ENCODE measurements at regions not wholly inside any gene's neighbourhood (a gene's known extent, or its start where the extent isn't known, plus 50 kb on each side); places are given as distances from the start of the nearest gene placed in this dataset.
"Not testable (repeated sequence)": the region's sequence is repeated elsewhere in the genome, so short reads cannot be mapped to it uniquely, and the experiment has no call there.

GRCh38 chrX:12058087-12058486 lies 80.2 kb upstream of the FRMPD4 start:
- Histone ChIP-seq H3K36me3 (ENCODE audit: control insufficient read depth, insufficient read depth, low read length, severe bottlenecking) (no peaks in the 10 kb centered on the region), H3K9ac (ENCODE audit: low read length) (no peak overlapping the region), H3K4me3 (ENCODE audit: low read length) (no peak overlapping the region), H3K9me3 (ENCODE audit: control insufficient read depth, low read length) (no peaks in the 10 kb centered on the region), H3K4me1 (ENCODE audit: control insufficient read depth, insufficient read depth, low read length) (no peaks in the 10 kb centered on the region), H3K27me3 (replicated peaks; ENCODE audit: control insufficient read depth, insufficient read depth, low read length) (no peaks in the 10 kb centered on the region)
- DNase-seq (ENCODE audit: low read depth), result no peak

GRCh38 chrX:12060489-12061260 lies 77.6 kb upstream of the FRMPD4 start:
- Histone ChIP-seq H3K4me3 (ENCODE audit: low read length) (no peak overlapping the region), H3K36me3 (ENCODE audit: control insufficient read depth, insufficient read depth, low read length, severe bottlenecking) (no peaks in the 10 kb centered on the region), H3K9me3 (ENCODE audit: control insufficient read depth, low read length) (no peaks in the 10 kb centered on the region), H3K27me3 (replicated peaks; ENCODE audit: control insufficient read depth, insufficient read depth, low read length) (no peaks in the 10 kb centered on the region), H3K9ac (ENCODE audit: low read length) (no peak overlapping the region), H3K4me1 (ENCODE audit: control insufficient read depth, insufficient read depth, low read length) (no peaks in the 10 kb centered on the region)
- no peak for DNase-seq (ENCODE audit: low read depth)

GRCh38 chrX:12065251-12065650 lies 73.0 kb upstream of the FRMPD4 start:
- Histone ChIP-seq H3K9me3 (ENCODE audit: control insufficient read depth, low read length) (no peaks in the 10 kb centered on the region), H3K9ac (ENCODE audit: low read length) (no peak overlapping the region), H3K4me3 (ENCODE audit: low read length) (no peak overlapping the region), H3K36me3 (ENCODE audit: control insufficient read depth, insufficient read depth, low read length, severe bottlenecking) (no peaks in the 10 kb centered on the region), H3K4me1 (ENCODE audit: control insufficient read depth, insufficient read depth, low read length) (no peaks in the 10 kb centered on the region), H3K27me3 (replicated peaks; ENCODE audit: control insufficient read depth, insufficient read depth, low read length) (no peaks in the 10 kb centered on the region)
- peak; percentile 24 for DNase-seq (ENCODE audit: low read depth)

- H3K9me3 ChIP-seq (ENCODE audit: control insufficient read depth, low read length), result no peaks in the 10 kb centered on the region
- peaks cover 28% of the 10 kb centered on the region for H3K27me3 ChIP-seq (replicated peaks; ENCODE audit: control insufficient read depth, insufficient read depth, low read length)
- no peak for DNase-seq (ENCODE audit: low read depth)
- no peak overlapping the region for H3K9ac ChIP-seq (ENCODE audit: low read length)
- H3K36me3 ChIP-seq (ENCODE audit: control insufficient read depth, insufficient read depth, low read length, severe bottlenecking), result no peaks in the 10 kb centered on the region
- H3K4me3 ChIP-seq (ENCODE audit: low read length), result no peak overlapping the region
- H3K4me1 ChIP-seq (ENCODE audit: control insufficient read depth, insufficient read depth, low read length), result no peaks in the 10 kb centered on the region
Observed at GRCh38 chrX:12076046-12076445, 62.2 kb upstream of the FRMPD4 start.

GRCh38 chrX:12080265-12080664 lies 58.0 kb upstream of the FRMPD4 start:
- no peak overlapping the region for H3K9ac ChIP-seq (ENCODE audit: low read length)
- peaks cover 19% of the 10 kb centered on the region for H3K27me3 ChIP-seq (replicated peaks; ENCODE audit: control insufficient read depth, insufficient read depth, low read length)
- no peak overlapping the region for H3K4me3 ChIP-seq (ENCODE audit: low read length)
- no peaks in the 10 kb centered on the region for H3K36me3 ChIP-seq (ENCODE audit: control insufficient read depth, insufficient read depth, low read length, severe bottlenecking)
- H3K4me1 ChIP-seq (ENCODE audit: control insufficient read depth, insufficient read depth, low read length), result no peaks in the 10 kb centered on the region
- H3K9me3 ChIP-seq (ENCODE audit: control insufficient read depth, low read length), result no peaks in the 10 kb centered on the region
- DNase-seq (ENCODE audit: low read depth), result peak; percentile 67

GRCh38 chrX:12082959-12083358 lies 55.3 kb upstream of the FRMPD4 start:
- not testable (repeated sequence) for H3K27me3 ChIP-seq (replicated peaks; ENCODE audit: control insufficient read depth, insufficient read depth, low read length); H3K9ac ChIP-seq (ENCODE audit: low read length); DNase-seq (ENCODE audit: low read depth); H3K36me3 ChIP-seq (ENCODE audit: control insufficient read depth, insufficient read depth, low read length, severe bottlenecking); H3K4me1 ChIP-seq (ENCODE audit: control insufficient read depth, insufficient read depth, low read length); H3K4me3 ChIP-seq (ENCODE audit: low read length); H3K9me3 ChIP-seq (ENCODE audit: control insufficient read depth, low read length)

Data from adipocyte (in vitro differentiated cells).